ENCODE measurements at regions not wholly inside any gene's neighbourhood (a gene's known extent, or its start where the extent isn't known, plus 50 kb on each side); places are given as distances from the start of the nearest gene placed in this dataset.

DNA sequence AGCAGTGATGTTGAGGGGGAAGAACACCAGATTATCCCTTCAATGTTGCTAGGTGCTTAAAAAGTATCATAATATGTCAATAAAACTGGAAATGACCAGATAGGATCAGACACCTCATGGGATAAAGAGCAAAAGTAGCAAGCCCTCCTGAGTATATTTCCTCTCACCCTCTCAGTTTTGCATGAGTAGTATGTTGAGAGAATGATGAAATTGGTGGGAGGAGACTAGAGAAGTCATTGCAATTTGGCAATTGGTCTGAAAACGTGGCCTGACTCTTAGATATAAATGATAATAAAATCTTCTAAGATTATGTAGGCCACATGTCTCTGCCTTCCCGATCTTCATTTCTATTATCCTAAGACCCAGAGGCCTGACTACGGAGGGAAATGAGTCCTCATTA, 151.2 kb upstream of the ARRDC3 start:
- TF ChIP-seq, protein P1, sequence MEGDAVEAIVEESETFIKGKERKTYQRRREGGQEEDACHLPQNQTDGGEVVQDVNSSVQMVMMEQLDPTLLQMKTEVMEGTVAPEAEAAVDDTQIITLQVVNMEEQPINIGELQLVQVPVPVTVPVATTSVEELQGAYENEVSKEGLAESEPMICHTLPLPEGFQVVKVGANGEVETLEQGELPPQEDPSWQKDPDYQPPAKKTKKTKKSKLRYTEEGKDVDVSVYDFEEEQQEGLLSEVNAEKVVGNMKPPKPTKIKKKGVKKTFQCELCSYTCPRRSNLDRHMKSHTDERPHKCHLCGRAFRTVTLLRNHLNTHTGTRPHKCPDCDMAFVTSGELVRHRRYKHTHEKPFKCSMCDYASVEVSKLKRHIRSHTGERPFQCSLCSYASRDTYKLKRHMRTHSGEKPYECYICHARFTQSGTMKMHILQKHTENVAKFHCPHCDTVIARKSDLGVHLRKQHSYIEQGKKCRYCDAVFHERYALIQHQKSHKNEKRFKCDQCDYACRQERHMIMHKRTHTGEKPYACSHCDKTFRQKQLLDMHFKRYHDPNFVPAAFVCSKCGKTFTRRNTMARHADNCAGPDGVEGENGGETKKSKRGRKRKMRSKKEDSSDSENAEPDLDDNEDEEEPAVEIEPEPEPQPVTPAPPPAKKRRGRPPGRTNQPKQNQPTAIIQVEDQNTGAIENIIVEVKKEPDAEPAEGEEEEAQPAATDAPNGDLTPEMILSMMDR (IDR thresholded peaks at IDR 0.05) = no peak
- TF ChIP-seq POLR2A (IDR thresholded peaks at IDR 0.05) = no peak
